Uterus (tissue), 2 donors: ENCODE measurements at regions not wholly inside any gene's neighbourhood (a gene's known extent, or its start where the extent isn't known, plus 50 kb on each side); places are given as distances from the start of the nearest gene placed in this dataset.

Experiments
- POLR2A ChIP-seq, 2 donors: fragments of 450-650 bp; IDR thresholded peaks; one replicate each; pipeline ENCODE4 v1.6.1; 2016; ENCODE audit warnings: antibody characterized with exemption in 2 of 2, mild to moderate bottlenecking in 1 of 2, moderate library complexity in 1 of 2
- TF ChIP-seq, protein P1 (sequence below), 4 experiments: fragments of 200-600 bp in 2 of 4; fragments of 450-650 bp in 2 of 4; sonication (generic) in 2 of 4; IDR thresholded peaks; one replicate each; pipeline ENCODE4 v1.5.1; 2016 to 2019; ENCODE audit warnings: antibody characterized with exemption in 4 of 4, mild to moderate bottlenecking in 2 of 4, moderate library complexity in 1 of 4

- TF ChIP-seq, protein P1, sequence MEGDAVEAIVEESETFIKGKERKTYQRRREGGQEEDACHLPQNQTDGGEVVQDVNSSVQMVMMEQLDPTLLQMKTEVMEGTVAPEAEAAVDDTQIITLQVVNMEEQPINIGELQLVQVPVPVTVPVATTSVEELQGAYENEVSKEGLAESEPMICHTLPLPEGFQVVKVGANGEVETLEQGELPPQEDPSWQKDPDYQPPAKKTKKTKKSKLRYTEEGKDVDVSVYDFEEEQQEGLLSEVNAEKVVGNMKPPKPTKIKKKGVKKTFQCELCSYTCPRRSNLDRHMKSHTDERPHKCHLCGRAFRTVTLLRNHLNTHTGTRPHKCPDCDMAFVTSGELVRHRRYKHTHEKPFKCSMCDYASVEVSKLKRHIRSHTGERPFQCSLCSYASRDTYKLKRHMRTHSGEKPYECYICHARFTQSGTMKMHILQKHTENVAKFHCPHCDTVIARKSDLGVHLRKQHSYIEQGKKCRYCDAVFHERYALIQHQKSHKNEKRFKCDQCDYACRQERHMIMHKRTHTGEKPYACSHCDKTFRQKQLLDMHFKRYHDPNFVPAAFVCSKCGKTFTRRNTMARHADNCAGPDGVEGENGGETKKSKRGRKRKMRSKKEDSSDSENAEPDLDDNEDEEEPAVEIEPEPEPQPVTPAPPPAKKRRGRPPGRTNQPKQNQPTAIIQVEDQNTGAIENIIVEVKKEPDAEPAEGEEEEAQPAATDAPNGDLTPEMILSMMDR (IDR thresholded peaks at IDR 0.05): no peak
- no peak for TF ChIP-seq POLR2A (IDR thresholded peaks at IDR 0.05)
These were observed 796.5 kb downstream of the PRIM2 start for GRCh38 chr6:58113960-58114359.
